ENCODE measurements at regions not wholly inside any gene's neighbourhood (a gene's known extent, or its start where the extent isn't known, plus 50 kb on each side); places are given as distances from the start of the nearest gene placed in this dataset.

GRCh38 chr13:22000191-22000590 lies 329.3 kb downstream of the FGF9 start:
- no peak for DNase-seq (ENCODE audit: low spot score in 2 of 2)
- WGBS, 2 donors, result 92 to 94% methylated on average over 9 to 12 of the region's 12 CpGs
- intact Hi-C loops (cut with DNase I; ENCODE audit: low total_unique reads), result no loop called here
- no peak for TF ChIP-seq POLR2A (IDR thresholded peaks at IDR 0.05)
- TF ChIP-seq CTCF (IDR thresholded peaks at IDR 0.05), result no peak
- H3K4me3 ChIP-seq (ENCODE audit: low read depth, poor library complexity, severe bottlenecking), result no peak overlapping the region

GRCh38 chr13:22001336-22001735 lies 330.5 kb downstream of the FGF9 start:
- intact Hi-C loops (cut with DNase I; ENCODE audit: low total_unique reads), result no loop called here
- no peak for TF ChIP-seq POLR2A (IDR thresholded peaks at IDR 0.05)
- TF ChIP-seq CTCF (IDR thresholded peaks at IDR 0.05), result no peak
- 88 to 89% methylated on average over 9 of the region's 9 CpGs for WGBS, 2 donors
- H3K4me3 ChIP-seq (ENCODE audit: low read depth, poor library complexity, severe bottlenecking), result no peak overlapping the region
- no peak for DNase-seq (ENCODE audit: low spot score in 2 of 2)

- H3K4me3 ChIP-seq (ENCODE audit: low read depth, poor library complexity, severe bottlenecking), result no peak overlapping the region
- TF ChIP-seq CTCF (IDR thresholded peaks at IDR 0.05) (no peak), POLR2A (IDR thresholded peaks at IDR 0.05) (no peak)
- WGBS, 2 donors, result 73 to 80% methylated on average over 4 of the region's 4 CpGs
- intact Hi-C loops (cut with DNase I; ENCODE audit: low total_unique reads), result no loop called here
- no peak for DNase-seq (ENCODE audit: low spot score in 2 of 2)
Measured at GRCh38 chr13:22002893-22003292, 332.0 kb downstream of the FGF9 start.

GRCh38 chr13:22009500-22009899 lies 338.6 kb downstream of the FGF9 start:
- DNase-seq (ENCODE audit: low spot score in 2 of 2), result no peak
- WGBS, 2 donors, result 77 to 85% methylated on average over 8 of the region's 8 CpGs
- intact Hi-C loops (cut with DNase I; ENCODE audit: low total_unique reads), result no loop called here
- H3K4me3 ChIP-seq (ENCODE audit: low read depth, poor library complexity, severe bottlenecking), result no peak overlapping the region
- TF ChIP-seq POLR2A (IDR thresholded peaks at IDR 0.05), result no peak
- no peak for TF ChIP-seq CTCF (IDR thresholded peaks at IDR 0.05)

GRCh38 chr13:22009937-22010336 lies 339.1 kb downstream of the FGF9 start:
- intact Hi-C loops (cut with DNase I; ENCODE audit: low total_unique reads), result no loop called here
- no peak overlapping the region for H3K4me3 ChIP-seq (ENCODE audit: low read depth, poor library complexity, severe bottlenecking)
- DNase-seq (ENCODE audit: low spot score in 2 of 2), result no peak
- no peak for TF ChIP-seq CTCF (IDR thresholded peaks at IDR 0.05)
- TF ChIP-seq POLR2A (IDR thresholded peaks at IDR 0.05), result no peak
- WGBS, 2 donors, result 89 to 91% methylated on average over 6 of the region's 6 CpGs

GRCh38 chr13:22012686-22013085 lies 341.8 kb downstream of the FGF9 start:
- intact Hi-C loops (cut with DNase I; ENCODE audit: low total_unique reads), result no loop called here
- 74 to 82% methylated on average over 2 of the region's 2 CpGs for WGBS, 2 donors
- DNase-seq (ENCODE audit: low spot score in 2 of 2), result no peak
- TF ChIP-seq POLR2A (IDR thresholded peaks at IDR 0.05), result no peak
- TF ChIP-seq CTCF (IDR thresholded peaks at IDR 0.05), result no peak
- no peak overlapping the region for H3K4me3 ChIP-seq (ENCODE audit: low read depth, poor library complexity, severe bottlenecking)

All from lower leg skin (tissue), 4 donors.